ENCODE measurements at regions not wholly inside any gene's neighbourhood (a gene's known extent, or its start where the extent isn't known, plus 50 kb on each side); places are given as distances from the start of the nearest gene placed in this dataset.

DNA sequence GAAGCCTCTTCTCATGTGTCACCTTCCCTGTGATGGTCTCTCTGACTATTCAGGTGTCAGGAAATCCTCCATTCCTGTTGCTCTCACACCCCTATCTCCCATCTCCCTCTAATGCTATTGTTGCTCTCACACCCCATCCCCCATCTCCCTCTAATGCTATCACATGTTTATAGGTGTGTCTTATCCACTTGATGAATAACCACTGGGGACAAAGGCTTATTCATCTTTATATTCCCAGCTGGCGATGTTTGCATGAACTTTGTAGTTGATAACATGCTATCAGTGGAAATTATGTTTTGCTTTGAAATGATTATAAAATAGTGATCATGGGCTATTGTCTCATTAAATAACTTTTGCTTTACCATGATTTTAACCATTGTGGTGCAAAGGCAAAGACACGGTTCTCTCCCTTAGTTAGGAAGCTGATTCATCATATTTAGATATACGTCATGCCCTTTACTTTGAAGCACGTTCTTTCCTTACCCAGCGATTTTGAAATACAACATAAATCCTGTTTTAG, 220.5 kb downstream of the PMAIP1 start:
- DNase-seq: no peak
- BruUV-seq (replicated peaks): no TSS peak

DNA sequence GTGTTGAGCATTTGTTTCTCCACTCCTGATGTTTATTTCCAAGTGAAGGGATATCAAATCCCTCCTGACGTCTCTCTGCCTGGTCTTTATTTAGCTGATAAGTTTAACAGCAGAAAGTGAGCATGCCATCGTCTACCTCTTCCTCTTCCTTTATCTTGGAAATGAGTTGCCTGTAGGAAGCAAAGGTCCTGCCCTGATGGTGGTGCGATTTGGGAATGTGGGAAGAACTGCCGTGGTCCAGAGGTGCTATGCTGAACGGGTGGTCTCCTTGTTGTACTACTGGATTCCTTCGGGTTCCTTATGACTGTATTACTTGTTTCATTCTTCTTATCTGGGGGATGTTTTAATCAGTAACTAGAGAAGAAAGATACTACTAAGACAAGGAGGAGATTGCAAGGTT, 217.5 kb downstream of the PMAIP1 start:
- H3K36me3 ChIP-seq (ENCODE audit: control insufficient read depth, insufficient read depth, low read length): no peaks in the 10 kb centered on the region
- no peaks in the 10 kb centered on the region for H3K27me3 ChIP-seq (replicated peaks; ENCODE audit: control insufficient read depth, insufficient read depth, low read length)
- intact Hi-C loops (cut with micrococcal nuclease; ENCODE audit: unreplicated experiment): no loop called here
- no peak overlapping the region for H3K4me3 ChIP-seq (ENCODE audit: low read depth, low read length)
- no peaks in the 10 kb centered on the region for H3K27me3 Mint-ChIP-seq (ENCODE audit: insufficient read depth, unreplicated experiment)
- peak in 1 of 2 experiments; percentile 15 for DNase-seq
- CTCF ChIA-PET: no interaction called here
- H3K4me1 Mint-ChIP-seq (ENCODE audit: low read depth, unreplicated experiment): peaks cover 6% of the 10 kb centered on the region
- H3K4me1 ChIP-seq: no peaks in the 10 kb centered on the region
- TF ChIP-seq, protein P1, sequence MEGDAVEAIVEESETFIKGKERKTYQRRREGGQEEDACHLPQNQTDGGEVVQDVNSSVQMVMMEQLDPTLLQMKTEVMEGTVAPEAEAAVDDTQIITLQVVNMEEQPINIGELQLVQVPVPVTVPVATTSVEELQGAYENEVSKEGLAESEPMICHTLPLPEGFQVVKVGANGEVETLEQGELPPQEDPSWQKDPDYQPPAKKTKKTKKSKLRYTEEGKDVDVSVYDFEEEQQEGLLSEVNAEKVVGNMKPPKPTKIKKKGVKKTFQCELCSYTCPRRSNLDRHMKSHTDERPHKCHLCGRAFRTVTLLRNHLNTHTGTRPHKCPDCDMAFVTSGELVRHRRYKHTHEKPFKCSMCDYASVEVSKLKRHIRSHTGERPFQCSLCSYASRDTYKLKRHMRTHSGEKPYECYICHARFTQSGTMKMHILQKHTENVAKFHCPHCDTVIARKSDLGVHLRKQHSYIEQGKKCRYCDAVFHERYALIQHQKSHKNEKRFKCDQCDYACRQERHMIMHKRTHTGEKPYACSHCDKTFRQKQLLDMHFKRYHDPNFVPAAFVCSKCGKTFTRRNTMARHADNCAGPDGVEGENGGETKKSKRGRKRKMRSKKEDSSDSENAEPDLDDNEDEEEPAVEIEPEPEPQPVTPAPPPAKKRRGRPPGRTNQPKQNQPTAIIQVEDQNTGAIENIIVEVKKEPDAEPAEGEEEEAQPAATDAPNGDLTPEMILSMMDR (IDR thresholded peaks at IDR 0.05; ENCODE audit: insufficient read depth in 1 of 2, low read depth in 1 of 2, low read length in 1 of 2, severe bottlenecking in 1 of 2, unreplicated experiment in 1 of 2): no peak
- H3K36me3 Mint-ChIP-seq (ENCODE audit: insufficient read depth, unreplicated experiment): no peaks in the 10 kb centered on the region
- POLR2A ChIA-PET: no interaction called here
- no peaks in the 10 kb centered on the region for H3K9me3 ChIP-seq
- no peaks in the 10 kb centered on the region for H3K9me3 Mint-ChIP-seq (ENCODE audit: unreplicated experiment)
- H3K27ac Mint-ChIP-seq (ENCODE audit: unreplicated experiment): no peak overlapping the region
- BruUV-seq (replicated peaks): no TSS peak
- H3K4me3 Mint-ChIP-seq (ENCODE audit: unreplicated experiment): no peak overlapping the region

More for the DNA sequence above, 220.5 kb downstream of the PMAIP1 start:
- TF ChIP-seq, protein P1 (IDR thresholded peaks at IDR 0.05; ENCODE audit: insufficient read depth in 1 of 2, low read depth in 1 of 2, low read length in 1 of 2, severe bottlenecking in 1 of 2, unreplicated experiment in 1 of 2): no peak
- no peaks in the 10 kb centered on the region for H3K4me1 ChIP-seq
- Mint-ChIP-seq H3K27me3 (ENCODE audit: insufficient read depth, unreplicated experiment) (no peaks in the 10 kb centered on the region), H3K4me3 (ENCODE audit: unreplicated experiment) (no peak overlapping the region), H3K36me3 (ENCODE audit: insufficient read depth, unreplicated experiment) (no peaks in the 10 kb centered on the region), H3K9me3 (ENCODE audit: unreplicated experiment) (no peaks in the 10 kb centered on the region), H3K4me1 (ENCODE audit: low read depth, unreplicated experiment) (peaks cover 6% of the 10 kb centered on the region), H3K27ac (ENCODE audit: unreplicated experiment) (no peak overlapping the region)
- H3K4me3 ChIP-seq (ENCODE audit: low read depth, low read length): no peak overlapping the region
- H3K36me3 ChIP-seq (ENCODE audit: control insufficient read depth, insufficient read depth, low read length): no peaks in the 10 kb centered on the region
- intact Hi-C loops (cut with micrococcal nuclease; ENCODE audit: unreplicated experiment): no loop called here
- CTCF ChIA-PET: no interaction called here
- no peaks in the 10 kb centered on the region for H3K27me3 ChIP-seq (replicated peaks; ENCODE audit: control insufficient read depth, insufficient read depth, low read length)
- POLR2A ChIA-PET: no interaction called here
- no peaks in the 10 kb centered on the region for H3K9me3 ChIP-seq

DNA sequence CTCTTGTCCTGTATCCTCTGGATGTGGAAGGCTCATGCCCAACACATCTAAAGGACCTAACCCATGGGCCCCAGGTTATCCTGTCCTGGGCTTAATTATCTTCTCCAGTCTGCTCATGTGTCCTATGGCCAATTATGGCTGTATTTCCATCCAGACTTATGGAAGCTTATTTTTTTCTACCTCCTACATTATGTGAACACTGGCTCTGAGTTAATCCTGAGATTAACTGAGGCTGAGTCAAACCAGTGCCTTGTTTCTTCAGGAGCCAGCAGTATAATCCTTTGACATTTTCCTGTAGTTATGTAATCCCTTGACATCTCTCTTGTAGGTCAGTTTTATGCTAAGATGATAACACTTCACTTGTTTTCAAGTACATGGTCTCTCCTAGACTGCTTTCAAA, 213.6 kb downstream of the PMAIP1 start:
- ChIA-PET POLR2A (no interaction called here), CTCF (no interaction called here)
- intact Hi-C loops (cut with micrococcal nuclease; ENCODE audit: unreplicated experiment): no loop called here
- no peak overlapping the region for H3K4me3 Mint-ChIP-seq (ENCODE audit: unreplicated experiment)
- H3K4me1 ChIP-seq: no peaks in the 10 kb centered on the region
- H3K36me3 Mint-ChIP-seq (ENCODE audit: insufficient read depth, unreplicated experiment): no peaks in the 10 kb centered on the region
- no peak overlapping the region for H3K4me3 ChIP-seq (ENCODE audit: low read depth, low read length)
- H3K36me3 ChIP-seq (ENCODE audit: control insufficient read depth, insufficient read depth, low read length): no peaks in the 10 kb centered on the region
- BruUV-seq (replicated peaks): no TSS peak
- H3K27me3 ChIP-seq (replicated peaks; ENCODE audit: control insufficient read depth, insufficient read depth, low read length): no peaks in the 10 kb centered on the region
- H3K9me3 ChIP-seq: no peaks in the 10 kb centered on the region
- TF ChIP-seq, protein P1 (IDR thresholded peaks at IDR 0.05; ENCODE audit: insufficient read depth in 1 of 2, low read depth in 1 of 2, low read length in 1 of 2, severe bottlenecking in 1 of 2, unreplicated experiment in 1 of 2): no peak
- H3K27me3 Mint-ChIP-seq (ENCODE audit: insufficient read depth, unreplicated experiment): no peaks in the 10 kb centered on the region
- peaks cover 6% of the 10 kb centered on the region for H3K4me1 Mint-ChIP-seq (ENCODE audit: low read depth, unreplicated experiment)
- no peak overlapping the region for H3K27ac Mint-ChIP-seq (ENCODE audit: unreplicated experiment)
- DNase-seq: no peak
- H3K9me3 Mint-ChIP-seq (ENCODE audit: unreplicated experiment): no peaks in the 10 kb centered on the region

Data from Caco-2 (cell line).